ENCODE measurements at regions not wholly inside any gene's neighbourhood (a gene's known extent, or its start where the extent isn't known, plus 50 kb on each side); places are given as distances from the start of the nearest gene placed in this dataset.

DNA sequence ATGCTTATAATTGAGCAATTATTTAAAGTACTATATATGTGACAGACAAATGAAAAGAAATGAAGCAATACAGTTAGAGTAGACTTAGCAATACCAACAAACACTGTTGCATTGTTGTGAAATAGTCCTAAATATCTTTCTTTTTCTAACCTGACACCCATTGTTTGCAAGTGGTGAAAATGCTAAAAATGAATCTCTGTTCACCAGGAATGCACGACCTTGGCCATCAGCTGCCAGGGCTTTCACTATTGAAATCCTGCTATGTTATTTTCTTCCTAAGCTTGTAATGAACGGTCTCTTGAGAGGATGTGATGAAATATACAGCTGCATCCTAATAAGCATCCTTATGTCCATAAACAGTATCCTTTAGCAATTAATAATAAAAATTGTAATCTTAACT is 136.2 kb upstream of the MGAT5 start:
- no peaks in the 10 kb centered on the region for H3K27me3 Mint-ChIP-seq
- no peak overlapping the region for H3K4me3 Mint-ChIP-seq
- CTCF ChIA-PET = interaction anchor here (1.1 to 14.5 kb wide), 49 partner anchors 9 to 785 kb away, joined by 3 to 398 read pairs (median 6); partner anchors contain the start of gene MGAT5
- no peak overlapping the region for H3K27ac ChIP-seq (ENCODE audit: low read length in 2 of 2)
- peaks cover 25 to 30% of the 10 kb centered on the region in 2 donors for H3K4me1 ChIP-seq (ENCODE audit: control insufficient read depth in 2 of 2, insufficient read depth in 2 of 2, low read length in 2 of 2)
- no peak overlapping the region for H3K9ac ChIP-seq (ENCODE audit: low read length)
- intact Hi-C loops (cut with micrococcal nuclease) = loop anchor here (1.0 to 5.0 kb wide), 11 partner anchors 63 to 800 kb away; partner anchors contain the start of gene CCNT2
- no CpG with 5 or more reads among the region's 2 CpGs for WGBS (ENCODE audit: insufficient coverage)
- DNase-seq (no peak), ATAC-seq (ENCODE audit: low read depth) (no peak)
- no peak overlapping the region for H2AFZ ChIP-seq (ENCODE audit: insufficient read depth, low read depth, low read length, poor library complexity, severe bottlenecking)
- H3K9me3 ChIP-seq (ENCODE audit: control extremely low read depth in 1 of 3, control insufficient read depth in 2 of 3, insufficient read depth in 1 of 3, low read length in 2 of 3) = no peaks in the 10 kb centered on the region
- no peaks in the 10 kb centered on the region for H3K9me3 Mint-ChIP-seq (ENCODE audit: insufficient read depth)
- H3K4me3 ChIP-seq (ENCODE audit: control extremely low read depth in 1 of 5, extremely low read depth in 1 of 5, insufficient read depth in 1 of 5, low read depth in 2 of 5, low read length in 4 of 5) = no peak overlapping the region
- H3K27me3 ChIP-seq (replicated peaks in 1 of 4; ENCODE audit: control extremely low read depth in 1 of 4, control insufficient read depth in 3 of 4, insufficient read depth in 4 of 4, low read length in 3 of 4) = no peaks in the 10 kb centered on the region
- H3K79me2 ChIP-seq (ENCODE audit: control insufficient read depth, insufficient read depth, low read length) = peaks cover 39% of the 10 kb centered on the region
- peaks cover 26% of the 10 kb centered on the region for H4K20me1 ChIP-seq (ENCODE audit: control insufficient read depth, insufficient read depth, low read length, poor library complexity, severe bottlenecking)
- no peaks in the 10 kb centered on the region for H3K36me3 ChIP-seq (replicated peaks in 1 of 2; ENCODE audit: control extremely low read depth in 1 of 2, control insufficient read depth in 1 of 2, extremely low read depth in 1 of 2, insufficient read depth in 2 of 2, low read length in 1 of 2)
- POLR2A ChIA-PET = interaction anchor here (0.9 to 4.6 kb wide), 4 partner anchors 128 to 294 kb away, joined by 3 to 23 read pairs (median 3); no protein-coding TSS in a partner anchor
- no peak overlapping the region for H3K27ac Mint-ChIP-seq
- H3K4me2 ChIP-seq (replicated peaks; ENCODE audit: low read depth, low read length, poor library complexity, severe bottlenecking) = no peak overlapping the region
- no peak for TF ChIP-seq EZH2 (IDR thresholded peaks at IDR 0.05; ENCODE audit: borderline replicate concordance, insufficient read depth, low read depth, low read length, poor library complexity, severe bottlenecking)
- TF ChIP-seq, protein P1, sequence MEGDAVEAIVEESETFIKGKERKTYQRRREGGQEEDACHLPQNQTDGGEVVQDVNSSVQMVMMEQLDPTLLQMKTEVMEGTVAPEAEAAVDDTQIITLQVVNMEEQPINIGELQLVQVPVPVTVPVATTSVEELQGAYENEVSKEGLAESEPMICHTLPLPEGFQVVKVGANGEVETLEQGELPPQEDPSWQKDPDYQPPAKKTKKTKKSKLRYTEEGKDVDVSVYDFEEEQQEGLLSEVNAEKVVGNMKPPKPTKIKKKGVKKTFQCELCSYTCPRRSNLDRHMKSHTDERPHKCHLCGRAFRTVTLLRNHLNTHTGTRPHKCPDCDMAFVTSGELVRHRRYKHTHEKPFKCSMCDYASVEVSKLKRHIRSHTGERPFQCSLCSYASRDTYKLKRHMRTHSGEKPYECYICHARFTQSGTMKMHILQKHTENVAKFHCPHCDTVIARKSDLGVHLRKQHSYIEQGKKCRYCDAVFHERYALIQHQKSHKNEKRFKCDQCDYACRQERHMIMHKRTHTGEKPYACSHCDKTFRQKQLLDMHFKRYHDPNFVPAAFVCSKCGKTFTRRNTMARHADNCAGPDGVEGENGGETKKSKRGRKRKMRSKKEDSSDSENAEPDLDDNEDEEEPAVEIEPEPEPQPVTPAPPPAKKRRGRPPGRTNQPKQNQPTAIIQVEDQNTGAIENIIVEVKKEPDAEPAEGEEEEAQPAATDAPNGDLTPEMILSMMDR (IDR thresholded peaks at IDR 0.05) = no peak
- H3K4me1 Mint-ChIP-seq = peaks cover 28% of the 10 kb centered on the region
